RPMI8226 (cell line): ENCODE measurements at regions not wholly inside any gene's neighbourhood (a gene's known extent, or its start where the extent isn't known, plus 50 kb on each side); places are given as distances from the start of the nearest gene placed in this dataset.

Experiments used
- DNase-seq: peaks from one replicate; pipeline ENCODE4 v3.0.0-alpha.2; 2015

DNA sequence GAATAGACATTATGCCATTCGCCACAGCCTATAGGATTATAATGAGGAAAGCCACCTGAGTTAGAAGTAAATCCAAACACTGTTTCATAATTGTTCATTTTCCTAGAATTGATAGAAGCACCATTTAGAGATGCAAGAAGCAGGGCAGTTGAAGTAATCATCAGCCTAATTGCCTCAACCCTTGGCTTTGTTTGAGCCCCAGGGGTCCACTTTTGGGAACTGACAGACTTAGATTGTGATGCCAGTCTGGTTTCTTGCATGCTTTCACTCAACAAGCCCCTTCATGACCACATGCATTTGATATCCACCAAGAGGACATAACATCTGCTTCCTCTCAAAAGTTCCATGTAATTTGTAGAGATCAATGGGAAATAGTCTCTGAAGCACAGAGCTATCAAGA, 97.2 kb upstream of the COL8A1 start:
- no peak for DNase-seq

DNA sequence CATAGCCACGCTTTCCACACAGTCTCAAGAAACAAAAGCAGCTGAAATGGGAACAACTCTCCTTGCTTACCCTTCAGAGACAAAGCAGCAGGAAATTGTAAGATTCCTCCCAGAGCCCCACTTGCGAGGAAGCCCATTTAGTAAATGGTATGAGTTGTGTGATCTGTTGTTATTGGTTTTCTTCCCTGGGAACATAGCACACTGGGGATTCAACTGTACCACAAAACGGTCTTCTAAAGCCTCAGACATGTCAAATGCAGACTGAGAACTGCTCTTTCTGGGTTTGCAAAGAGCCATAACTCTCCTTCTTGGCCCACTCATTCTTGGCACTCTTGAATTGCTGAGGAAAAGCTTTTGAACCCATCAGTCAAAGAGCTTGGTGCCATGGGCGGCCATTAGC, 101.0 kb upstream of the COL8A1 start:
- no peak for DNase-seq

DNA sequence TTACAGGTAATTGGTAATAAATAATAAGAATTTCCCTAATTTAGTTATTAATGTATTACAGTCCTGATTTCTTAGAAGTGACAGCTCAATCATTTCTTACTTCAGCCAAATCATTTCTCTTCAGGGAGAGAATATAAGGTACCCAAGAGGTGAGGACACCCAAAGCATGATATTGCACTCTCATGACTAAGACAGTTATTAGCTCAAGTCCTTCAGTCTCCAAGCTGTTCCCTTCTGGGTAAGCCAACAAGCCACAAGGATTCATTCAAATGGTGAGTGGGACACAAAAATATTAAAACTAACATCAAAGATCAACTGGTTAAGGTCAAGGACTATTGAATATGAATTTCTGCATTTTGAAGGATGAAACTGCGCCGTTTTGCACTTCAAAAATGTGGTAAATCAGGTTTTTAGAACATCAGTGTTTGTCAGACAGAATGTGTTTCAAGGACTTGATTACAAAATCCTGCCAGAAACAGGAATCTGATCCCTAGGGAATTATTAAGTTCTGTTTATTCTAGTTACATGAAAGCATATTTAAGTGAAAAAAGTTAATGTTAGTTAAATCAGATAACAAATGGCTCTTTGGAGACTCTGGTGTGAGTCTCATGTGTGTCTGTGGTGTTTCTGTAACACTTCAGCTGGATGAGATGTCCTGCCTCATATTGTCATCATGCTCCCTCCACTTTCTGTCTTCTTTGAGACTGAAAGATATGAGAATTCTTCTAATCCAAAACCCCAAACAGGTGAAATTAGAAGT, 101.7 kb upstream of the COL8A1 start:
- DNase-seq, result no peak

- DNase-seq, result no peak
Measured at GRCh38 chr3:99534951-99535704, 103.3 kb upstream of the COL8A1 start.

GRCh38 chr3:99532246-99532645, 106.1 kb upstream of the COL8A1 start:
- DNase-seq, result no peak

- no peak for DNase-seq
Measured at GRCh38 chr3:99529265-99529664, 109.1 kb upstream of the COL8A1 start.

- DNase-seq, result no peak
Measured at GRCh38 chr3:99526921-99527320, 111.5 kb upstream of the COL8A1 start.

GRCh38 chr3:99524559-99524958, 113.8 kb upstream of the COL8A1 start:
- DNase-seq, result no peak

- DNase-seq, result no peak
Measured at GRCh38 chr3:99523431-99524127, 114.8 kb upstream of the COL8A1 start.

DNA sequence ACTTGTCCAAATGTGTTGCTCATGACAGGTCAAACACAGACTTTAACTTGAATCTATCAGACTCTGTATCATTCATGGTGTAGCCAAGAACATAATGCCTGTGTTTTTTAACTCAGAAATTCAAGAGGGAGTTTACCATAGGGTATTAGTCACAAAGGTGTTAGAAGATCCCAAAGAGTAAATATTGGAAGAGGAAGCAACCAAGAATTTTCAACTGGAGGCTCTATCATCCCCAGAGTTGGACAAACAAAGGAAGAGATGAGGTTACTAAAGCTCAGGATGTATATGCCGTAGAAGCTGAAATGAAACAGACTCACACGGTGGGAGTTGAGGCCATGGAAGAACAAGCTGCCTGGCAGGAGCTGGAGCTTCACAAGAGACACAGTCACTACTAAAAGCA, 116.2 kb upstream of the COL8A1 start:
- no peak for DNase-seq

DNA sequence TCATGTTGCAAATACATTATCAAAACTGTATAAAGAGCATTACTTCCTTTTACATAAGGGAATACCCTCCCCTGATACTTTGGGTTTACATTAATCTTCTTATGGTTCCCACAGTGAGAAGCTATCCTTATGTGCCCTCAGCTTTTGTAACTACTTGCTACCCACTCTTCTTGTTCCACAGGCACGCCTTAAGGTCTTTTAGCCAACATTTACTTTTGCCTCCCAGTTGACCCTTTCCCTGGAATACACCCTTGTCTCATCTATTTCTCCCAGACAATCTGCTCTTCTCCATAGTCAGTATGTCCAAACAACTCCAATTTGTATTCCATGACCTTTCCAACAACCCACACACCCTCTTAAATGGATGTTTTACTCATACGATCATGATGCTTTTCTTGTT, 116.8 kb upstream of the COL8A1 start:
- no peak for DNase-seq

GRCh38 chr3:99520513-99520912, 117.9 kb upstream of the COL8A1 start:
- DNase-seq, result no peak

DNA sequence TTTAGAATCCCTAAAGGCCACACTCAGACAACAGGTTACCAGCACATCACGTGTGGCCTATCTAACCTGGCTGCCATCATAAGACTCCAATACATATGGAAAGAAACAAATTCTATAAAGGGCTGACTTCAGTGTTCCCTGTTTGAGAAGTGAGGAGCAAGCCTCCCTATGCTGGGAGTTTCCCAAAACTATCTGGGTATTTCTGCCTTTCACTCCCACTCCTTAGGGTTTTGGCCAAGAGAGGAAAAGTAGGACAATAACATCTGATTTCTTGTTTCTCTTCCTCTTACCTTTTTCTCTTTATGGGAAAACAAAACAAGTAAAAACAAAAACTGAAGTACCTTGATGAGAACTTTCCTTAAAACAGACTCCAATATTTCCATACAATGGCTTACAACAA, 121.5 kb upstream of the COL8A1 start:
- no peak for DNase-seq

- no peak for DNase-seq
Measured at GRCh38 chr3:99515891-99516290, 122.5 kb upstream of the COL8A1 start.

GRCh38 chr3:99509224-99509623, 129.2 kb upstream of the COL8A1 start:
- DNase-seq, result no peak

DNA sequence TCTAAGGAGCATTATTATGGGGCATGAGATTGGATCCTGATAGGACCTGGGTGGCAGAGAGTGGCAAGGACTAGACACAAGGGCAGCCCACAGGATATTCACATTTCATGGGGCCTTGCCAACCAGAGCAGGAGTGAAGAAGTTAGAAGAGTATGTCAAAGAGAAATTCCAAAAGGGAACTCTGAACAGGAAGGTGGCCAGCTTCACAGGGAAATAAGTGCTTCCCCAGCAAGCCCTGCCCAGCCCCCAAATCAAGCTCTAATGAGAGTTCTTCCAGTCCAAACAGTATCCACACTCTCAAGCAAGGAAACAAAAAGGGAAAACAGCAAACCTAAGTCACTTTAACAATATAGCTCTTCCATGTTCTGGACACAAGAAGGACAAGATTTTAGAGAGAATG, 130.2 kb upstream of the COL8A1 start:
- no peak for DNase-seq

- DNase-seq, result no peak
Measured at GRCh38 chr3:99505646-99506269, 132.6 kb upstream of the COL8A1 start.

DNA sequence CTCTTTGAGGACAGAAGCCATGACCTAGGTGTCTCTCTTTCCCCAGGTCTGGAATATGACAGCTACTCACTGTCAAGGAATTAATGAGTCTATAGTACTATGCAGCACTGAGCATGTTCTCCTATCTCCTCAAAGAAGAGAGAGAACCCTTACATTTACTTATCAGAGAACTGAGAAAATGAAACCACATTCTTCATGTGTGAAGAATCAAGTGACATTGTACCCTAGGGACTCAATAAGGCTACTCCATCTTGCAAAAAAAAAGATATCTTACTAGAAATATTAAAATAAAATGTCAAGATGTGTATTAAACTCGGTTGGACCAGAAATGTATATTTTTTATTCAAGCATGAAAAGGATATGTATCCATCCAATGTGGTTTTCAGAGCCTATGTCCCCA, 133.2 kb upstream of the COL8A1 start:
- no peak for DNase-seq

DNA sequence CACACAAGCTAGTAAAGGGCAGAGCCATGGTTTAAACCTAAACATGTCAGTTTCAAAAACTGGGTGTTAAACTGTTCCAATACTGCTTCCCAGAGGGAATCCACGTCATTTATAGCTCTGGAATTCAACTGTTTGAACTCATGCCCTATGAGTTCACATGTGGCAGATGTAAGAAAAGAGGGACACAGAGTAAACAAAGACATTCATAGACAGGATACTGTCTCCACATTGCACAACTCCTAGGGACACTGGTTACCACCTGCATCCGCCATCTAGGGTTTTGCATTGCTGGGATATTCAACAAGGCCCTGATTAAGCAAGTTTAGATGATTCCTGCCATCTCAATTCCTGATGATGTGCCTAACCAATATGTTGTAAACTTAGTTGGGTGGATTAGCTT, 134.1 kb upstream of the COL8A1 start:
- no peak for DNase-seq

GRCh38 chr3:99503350-99503749, 135.0 kb upstream of the COL8A1 start:
- DNase-seq, result no peak

DNA sequence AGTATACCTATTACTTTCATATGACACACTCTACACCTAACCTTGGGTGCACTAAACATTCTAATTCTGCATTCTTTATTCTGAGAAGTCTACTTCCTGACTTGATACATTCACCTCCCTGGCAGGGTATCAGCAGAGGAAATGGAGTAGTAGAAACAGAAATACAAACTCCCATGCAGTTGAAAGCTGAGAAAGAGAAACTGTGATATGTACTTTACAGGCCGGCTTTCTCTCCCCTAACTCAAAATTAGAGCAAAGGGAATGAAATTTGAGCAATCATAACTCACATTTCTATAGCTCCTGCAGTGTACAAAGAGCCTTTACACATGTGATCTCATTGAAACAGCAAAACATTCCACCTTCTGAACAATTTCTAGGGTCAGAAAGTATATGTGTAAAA, 135.5 kb upstream of the COL8A1 start:
- DNase-seq, result no peak

GRCh38 chr3:99500485-99500884, 137.9 kb upstream of the COL8A1 start:
- no peak for DNase-seq
